HepG2 (cell line): ENCODE measurements at regions not wholly inside any gene's neighbourhood (a gene's known extent, or its start where the extent isn't known, plus 50 kb on each side); places are given as distances from the start of the nearest gene placed in this dataset.

ENCODE experiments used
- EHMT2 ChIP-seq: fragments of 200-600 bp; sonication (generic); IDR thresholded peaks from 2 replicates; pipeline ENCODE4 v1.7.0; 2017; ENCODE audit warnings: antibody characterized with exemption, low read depth, low read length, borderline replicate concordance
- FOXA1 ChIP-seq, 2 experiments: fragments of 450-650 bp in 1 of 2; sonication (generic) in 1 of 2; formaldehyde crosslinking in 1 of 2; IDR thresholded peaks; 2 replicates each; pipeline versions ENCODE4 v1.4.0 to v1.6.1; 2016 to 2020; ENCODE audit warnings: missing genetic modification reagents in 1 of 2
- POLR2A ChIP-seq, 2 experiments: IDR thresholded peaks; 2 replicates each; pipeline ENCODE4 v1.6.1; 2011; ENCODE audit warnings: low read depth in 2 of 2, low read length in 2 of 2, mild to moderate bottlenecking in 1 of 2, moderate library complexity in 1 of 2; ENCODE audit not compliant: insufficient read depth in 1 of 2
- ZNF138 ChIP-seq: sonication (generic); formaldehyde crosslinking; IDR thresholded peaks from 2 replicates; pipeline ENCODE4 v1.5.0; 2020; ENCODE audit warnings: mild to moderate bottlenecking, low read depth, missing genetic modification reagents

DNA sequence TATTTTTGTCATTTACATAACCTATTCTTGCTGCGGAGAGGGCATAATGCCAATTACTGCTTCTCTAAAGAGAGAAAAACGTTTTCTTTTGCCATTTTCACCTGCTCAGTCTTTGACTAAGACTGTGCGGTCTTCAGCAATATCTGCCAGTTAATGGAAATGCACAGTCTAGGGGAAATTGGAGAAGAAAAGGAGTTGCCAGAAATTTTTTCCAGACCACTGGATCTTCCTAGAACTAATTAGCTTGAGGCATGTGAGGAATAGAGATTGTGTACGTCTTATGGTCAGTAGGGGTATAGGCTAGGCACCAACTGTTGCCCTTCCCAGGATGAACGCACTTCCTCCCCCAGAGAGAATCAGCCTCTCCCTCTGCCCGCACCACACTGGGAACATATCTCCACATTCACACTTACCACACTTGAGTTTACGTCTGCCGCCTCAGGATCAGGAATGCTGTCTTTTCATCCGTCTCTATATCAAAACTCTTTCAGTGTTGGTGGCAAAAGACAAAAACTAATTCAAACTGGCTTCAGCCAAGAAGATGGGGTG lies 67.9 kb upstream of the E2F3 start:
- no peak for TF ChIP-seq EHMT2
- no peak for TF ChIP-seq ZNF138 (CRISPR knock-in tag)
- no peak for TF ChIP-seq POLR2A (IDR thresholded peaks at IDR 0.05; ENCODE audit: insufficient read depth in 1 of 2, low read depth in 2 of 2, low read length in 2 of 2)
- TF ChIP-seq FOXA1 (IDR thresholded peaks at IDR 0.05), result no peak
- no peak for TF ChIP-seq FOXA1 (CRISPR knock-in tag; IDR thresholded peaks at IDR 0.05)
